ENCODE measurements at regions not wholly inside any gene's neighbourhood (a gene's known extent, or its start where the extent isn't known, plus 50 kb on each side); places are given as distances from the start of the nearest gene placed in this dataset.

DNA sequence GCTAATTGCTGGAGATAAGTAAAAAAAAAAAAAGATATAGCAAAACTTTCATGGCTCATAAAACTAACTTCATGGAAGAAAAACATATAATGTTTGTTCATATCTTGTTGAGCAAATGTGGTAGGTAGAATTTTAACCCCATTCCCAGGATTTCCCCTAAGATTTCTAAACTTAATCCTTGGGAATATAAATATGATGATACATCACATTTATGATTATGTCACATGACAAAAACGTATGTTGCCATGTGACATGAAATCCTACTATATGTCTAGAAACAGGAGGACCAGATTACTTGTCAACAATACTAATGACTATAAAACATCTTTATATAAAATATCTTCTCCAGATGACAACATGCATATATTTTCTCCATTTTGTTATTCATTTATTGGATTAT, 679.0 kb upstream of the LRRC4C start:
- no peak overlapping the region for H3K4me3 ChIP-seq (ENCODE audit: low read depth, low read length)
- TF ChIP-seq CTCF (IDR thresholded peaks at IDR 0.05; ENCODE audit: control insufficient read depth, extremely low read depth, insufficient read depth) = no peak
- no peak for DNase-seq (ENCODE audit: low read depth)

DNA sequence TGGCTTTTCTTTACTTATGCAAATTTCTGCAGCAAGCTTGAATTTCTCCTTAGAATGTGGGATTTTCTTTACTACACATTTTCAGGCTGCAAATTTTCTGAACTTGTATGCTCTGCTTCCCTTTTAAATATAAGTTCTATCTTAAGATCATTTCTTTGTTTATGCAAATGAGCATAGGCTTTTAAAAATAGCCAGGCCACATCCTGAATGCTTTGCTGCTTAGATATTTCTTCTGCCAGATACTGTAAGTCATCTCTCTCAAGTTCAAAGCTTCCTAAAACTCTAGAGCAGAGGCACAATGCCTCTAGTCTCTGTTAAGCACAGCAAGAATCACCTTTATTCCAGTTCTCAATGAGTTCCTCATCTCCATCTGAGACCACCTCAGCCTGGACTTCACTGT, 685.9 kb upstream of the LRRC4C start:
- DNase-seq (ENCODE audit: low read depth) = no peak
- no peak for TF ChIP-seq CTCF (IDR thresholded peaks at IDR 0.05; ENCODE audit: control insufficient read depth, extremely low read depth, insufficient read depth)
- no peak overlapping the region for H3K4me3 ChIP-seq (ENCODE audit: low read depth, low read length)

- TF ChIP-seq CTCF (IDR thresholded peaks at IDR 0.05; ENCODE audit: control insufficient read depth, extremely low read depth, insufficient read depth) = no peak
- no peak overlapping the region for H3K4me3 ChIP-seq (ENCODE audit: low read depth, low read length)
Observed at GRCh38 chr11:42161886-42162285, 702.4 kb upstream of the LRRC4C start.

DNA sequence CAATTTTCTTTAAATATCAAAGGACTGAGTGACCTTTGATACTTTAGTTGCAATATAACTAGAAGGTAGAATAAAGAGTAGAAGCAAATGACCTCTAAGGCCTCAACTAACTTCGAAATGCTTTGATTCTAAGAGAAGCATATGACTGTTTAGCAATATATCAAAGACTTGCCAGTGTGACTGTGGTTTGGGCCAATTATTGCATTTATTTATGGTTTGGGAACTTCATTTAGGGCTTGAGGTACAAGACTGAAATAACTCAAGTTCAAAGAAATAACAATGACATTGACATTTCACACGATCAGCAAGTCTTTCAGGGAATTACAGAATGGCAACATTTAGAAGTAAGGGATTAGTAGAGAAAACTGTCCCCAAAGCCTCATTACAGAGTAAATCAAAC, 709.7 kb upstream of the LRRC4C start:
- no peak for DNase-seq (ENCODE audit: low read depth)
- no peak for TF ChIP-seq CTCF (IDR thresholded peaks at IDR 0.05; ENCODE audit: control insufficient read depth, extremely low read depth, insufficient read depth)
- no peak overlapping the region for H3K4me3 ChIP-seq (ENCODE audit: low read depth, low read length)

More at GRCh38 chr11:42161886-42162285, 702.4 kb upstream of the LRRC4C start:
- DNase-seq (ENCODE audit: low read depth) = no peak

GRCh38 chr11:42170601-42171000, 711.1 kb upstream of the LRRC4C start:
- TF ChIP-seq CTCF (IDR thresholded peaks at IDR 0.05; ENCODE audit: control insufficient read depth, extremely low read depth, insufficient read depth) = no peak
- H3K4me3 ChIP-seq (ENCODE audit: low read depth, low read length) = no peak overlapping the region
- DNase-seq (ENCODE audit: low read depth) = no peak

GRCh38 chr11:42171046-42171445, 711.6 kb upstream of the LRRC4C start:
- DNase-seq (ENCODE audit: low read depth) = no peak
- TF ChIP-seq CTCF (IDR thresholded peaks at IDR 0.05; ENCODE audit: control insufficient read depth, extremely low read depth, insufficient read depth) = no peak
- no peak overlapping the region for H3K4me3 ChIP-seq (ENCODE audit: low read depth, low read length)

GRCh38 chr11:42172441-42172840, 713.0 kb upstream of the LRRC4C start:
- DNase-seq (ENCODE audit: low read depth) = no peak
- TF ChIP-seq CTCF (IDR thresholded peaks at IDR 0.05; ENCODE audit: control insufficient read depth, extremely low read depth, insufficient read depth) = no peak
- H3K4me3 ChIP-seq (ENCODE audit: low read depth, low read length) = no peak overlapping the region
